Stimulated activated CD8-positive, alpha-beta memory T cell treated with anti-CD3 and anti-CD28 coated beads, Interleukin-4, amount 100 ng/mL, for 24 hours (primary cell): ENCODE measurements at regions not wholly inside any gene's neighbourhood (a gene's known extent, or its start where the extent isn't known, plus 50 kb on each side); places are given as distances from the start of the nearest gene placed in this dataset.
"Not testable (repeated sequence)": the region's sequence is repeated elsewhere in the genome, so short reads cannot be mapped to it uniquely, and the experiment has no call there.

Experiments used
- DNase-seq: peaks from one replicate; pipeline ENCODE4 v3.0.0-alpha.2; 2020; ENCODE audit warnings: low read depth

DNA sequence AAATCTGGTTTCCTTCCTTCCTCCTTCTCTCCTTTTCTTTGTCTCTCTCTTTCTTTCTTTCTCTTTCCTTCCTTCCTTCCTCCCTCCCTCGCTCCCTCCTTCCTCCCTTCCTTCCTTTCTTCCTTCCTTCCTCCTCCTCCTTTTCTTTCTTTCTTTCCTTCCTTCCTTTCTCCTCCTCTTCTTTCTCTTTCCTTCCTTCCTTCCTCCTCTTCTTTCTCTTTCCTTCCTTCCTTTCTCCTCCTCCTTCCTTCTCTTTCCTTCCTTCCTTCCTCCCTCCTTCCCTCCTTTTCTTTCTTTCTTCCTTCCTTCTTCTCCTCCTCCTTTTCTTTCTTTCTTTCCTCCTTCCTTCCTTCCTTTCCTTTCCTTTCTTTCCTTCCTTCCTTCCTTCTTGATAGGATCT is 61.2 kb downstream of the VIP start:
- DNase-seq: no peak

GRCh38 chr6:152815230-152815872 is 64.8 kb downstream of the VIP start:
- DNase-seq: no peak

DNA sequence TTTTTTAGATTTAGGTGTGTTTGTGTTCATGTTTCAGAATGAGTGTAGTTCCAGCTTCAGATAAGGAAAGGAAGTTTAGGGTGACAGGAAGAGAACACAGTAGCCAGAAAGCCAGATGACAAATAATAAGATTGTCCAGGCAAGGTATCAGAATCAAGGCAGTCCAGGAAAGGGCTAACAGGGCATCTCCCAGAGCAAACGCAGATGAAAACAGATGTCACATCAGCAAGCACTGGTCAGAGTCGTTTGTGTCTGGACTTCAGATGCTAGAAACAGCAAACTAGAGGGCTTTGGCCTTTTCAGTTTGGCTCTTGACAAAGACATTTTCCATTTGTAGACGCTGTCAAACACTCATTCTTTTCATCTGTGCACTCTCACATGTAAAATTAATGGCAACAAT is 65.5 kb downstream of the VIP start:
- no peak for DNase-seq

DNA sequence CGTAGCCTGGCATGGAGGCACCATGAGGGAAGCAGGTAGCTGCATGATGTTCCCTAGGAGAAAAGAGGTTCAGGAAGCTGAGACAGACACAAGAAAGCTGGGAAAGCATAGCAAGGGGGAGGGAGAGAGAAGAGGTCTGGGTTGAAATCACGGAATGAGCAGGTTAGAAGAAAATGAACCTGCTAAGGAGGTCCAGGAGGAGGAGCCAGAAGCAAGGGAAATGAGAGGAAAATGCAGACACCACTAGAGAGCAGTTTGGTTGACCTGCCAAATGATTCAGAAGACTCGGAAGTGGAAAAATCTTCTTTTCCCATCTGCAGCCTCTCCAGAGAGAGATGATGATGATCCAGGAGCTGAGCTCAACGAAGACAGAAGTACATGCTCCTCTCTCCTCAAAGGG is 70.9 kb downstream of the VIP start:
- DNase-seq: no peak

DNA sequence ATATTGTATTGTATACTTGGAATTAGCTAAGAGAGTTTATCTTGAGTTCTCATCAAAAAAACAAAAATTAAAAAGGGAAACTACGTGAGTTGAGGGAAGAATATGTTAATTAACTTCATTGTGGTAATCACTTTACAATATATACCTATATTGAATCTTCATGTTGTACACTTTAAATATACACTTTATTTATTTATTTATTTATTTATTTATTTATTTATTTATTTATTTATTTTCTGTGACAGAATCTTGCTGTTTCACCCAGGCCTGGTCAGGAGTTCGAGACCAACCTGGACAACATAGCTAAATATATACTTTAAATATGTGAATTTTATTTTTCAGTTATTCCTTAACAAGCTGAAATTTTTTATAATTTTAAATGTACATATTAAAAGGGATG is 74.1 kb downstream of the VIP start:
- no peak for DNase-seq

DNA sequence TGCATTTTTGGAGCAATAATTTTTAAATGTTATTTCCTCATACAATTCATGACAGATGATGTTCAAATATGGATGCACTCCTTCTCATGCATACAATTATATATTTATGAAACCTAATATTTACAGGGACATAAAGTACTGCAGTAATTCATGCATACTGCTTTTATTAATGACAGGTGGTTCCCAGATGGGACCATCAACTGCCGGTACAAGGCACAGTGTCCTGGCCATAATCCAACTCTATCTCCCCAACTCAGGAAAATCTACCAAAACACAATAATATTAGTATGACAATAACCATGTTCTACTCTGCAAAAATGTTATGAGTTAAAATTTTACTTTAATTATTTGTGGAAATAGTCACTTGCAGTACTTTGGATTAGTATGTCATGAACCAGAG is 77.8 kb downstream of the VIP start:
- DNase-seq: no peak

- not testable (repeated sequence) for DNase-seq
These were observed 83.8 kb downstream of the VIP start for GRCh38 chr6:152834366-152834765.

DNA sequence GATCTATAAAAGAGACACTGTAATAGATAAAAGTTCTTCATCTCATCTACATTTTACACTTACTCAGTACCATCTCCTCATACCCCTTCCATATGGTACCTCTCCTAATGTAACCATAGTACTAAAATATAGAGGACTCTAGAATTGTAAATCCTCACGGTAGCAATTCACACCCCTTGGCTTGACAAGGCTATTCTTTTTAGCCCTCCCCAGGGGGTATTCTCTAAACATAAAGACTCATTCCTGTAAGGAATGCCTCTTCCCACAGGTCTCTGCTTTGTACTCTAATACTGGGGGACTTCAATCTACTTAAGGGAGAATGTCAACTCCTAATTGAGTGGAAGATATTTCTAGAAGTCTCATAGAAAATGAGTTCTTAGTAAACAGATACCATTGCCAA is 85.9 kb downstream of the VIP start:
- DNase-seq: no peak

GRCh38 chr6:152845421-152845820 is 94.8 kb downstream of the VIP start:
- DNase-seq: no peak

- no peak for DNase-seq
These were observed 96.2 kb downstream of the VIP start for GRCh38 chr6:152846825-152847224.

DNA sequence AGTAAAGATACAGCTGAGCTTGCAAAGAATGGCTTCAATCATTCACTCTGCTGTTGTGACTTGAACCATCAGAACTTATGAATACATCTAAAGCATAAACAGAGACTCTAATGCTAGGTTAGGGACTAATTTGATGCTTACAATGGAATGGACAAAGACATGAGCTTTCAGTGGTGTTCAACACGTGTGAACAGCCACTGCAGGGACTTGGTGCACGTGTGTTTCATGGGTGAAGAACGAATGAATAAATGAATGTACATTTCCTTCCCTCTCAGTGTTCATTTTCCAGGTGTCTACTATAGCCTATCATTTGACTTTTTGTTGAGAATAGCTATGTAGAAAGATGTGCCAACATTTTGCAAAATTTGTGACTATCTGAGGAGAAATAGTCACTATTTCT is 98.3 kb downstream of the VIP start:
- DNase-seq: no peak

DNA sequence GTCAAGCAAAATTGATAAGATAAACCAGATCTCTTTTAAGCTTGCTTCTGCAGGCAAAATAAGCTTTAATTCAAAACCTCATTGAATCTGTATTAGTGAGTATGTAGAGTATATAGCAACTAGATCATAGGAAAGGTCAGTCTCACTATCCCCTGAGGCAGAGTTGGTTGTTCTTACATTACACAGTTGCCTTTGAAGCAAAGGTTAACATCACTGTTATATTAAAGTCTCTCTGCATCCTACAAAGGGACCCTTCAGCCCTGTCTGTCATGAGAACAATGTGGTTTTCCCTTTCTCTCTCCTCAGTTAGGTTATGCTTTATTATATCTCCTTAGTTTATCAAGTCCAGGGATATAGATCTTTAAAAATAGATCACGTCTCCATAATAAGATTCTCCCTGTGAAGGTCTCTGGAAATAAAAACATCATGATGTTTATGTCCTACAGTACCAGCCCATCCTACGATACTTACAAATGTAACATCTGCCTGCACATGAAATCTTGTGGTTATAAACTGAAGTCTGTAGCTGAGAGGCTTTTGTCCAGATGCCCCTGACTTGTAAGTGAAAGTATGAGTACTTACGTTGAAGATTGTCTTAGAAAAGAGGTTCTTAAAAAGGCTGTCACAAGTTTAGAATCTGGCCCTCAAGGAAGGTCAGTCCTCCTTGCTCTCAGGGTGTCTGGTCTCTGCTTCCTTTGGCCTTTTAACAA is 103.6 kb downstream of the VIP start:
- DNase-seq: no peak

- DNase-seq: no peak
These were observed 107.5 kb downstream of the VIP start for GRCh38 chr6:152858141-152858540.

DNA sequence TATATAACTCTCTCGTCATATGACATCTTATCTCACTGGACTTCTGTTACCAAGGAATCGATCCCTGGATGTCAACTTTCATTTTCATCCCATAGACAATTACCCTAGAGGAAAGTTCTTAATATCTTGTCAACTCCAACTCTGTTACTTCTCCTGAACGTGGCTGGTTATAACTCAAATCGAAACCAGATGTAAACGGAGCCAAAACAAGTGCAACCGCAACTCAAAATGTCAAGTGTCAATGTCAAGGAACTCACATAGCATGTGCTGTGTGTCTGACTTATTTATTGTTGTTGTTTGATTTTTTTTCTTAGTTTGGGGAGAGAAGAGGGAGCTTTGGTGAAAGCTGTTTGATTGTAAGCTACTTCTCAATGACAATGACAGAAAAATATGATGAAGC is 108.6 kb downstream of the VIP start:
- DNase-seq: no peak

DNA sequence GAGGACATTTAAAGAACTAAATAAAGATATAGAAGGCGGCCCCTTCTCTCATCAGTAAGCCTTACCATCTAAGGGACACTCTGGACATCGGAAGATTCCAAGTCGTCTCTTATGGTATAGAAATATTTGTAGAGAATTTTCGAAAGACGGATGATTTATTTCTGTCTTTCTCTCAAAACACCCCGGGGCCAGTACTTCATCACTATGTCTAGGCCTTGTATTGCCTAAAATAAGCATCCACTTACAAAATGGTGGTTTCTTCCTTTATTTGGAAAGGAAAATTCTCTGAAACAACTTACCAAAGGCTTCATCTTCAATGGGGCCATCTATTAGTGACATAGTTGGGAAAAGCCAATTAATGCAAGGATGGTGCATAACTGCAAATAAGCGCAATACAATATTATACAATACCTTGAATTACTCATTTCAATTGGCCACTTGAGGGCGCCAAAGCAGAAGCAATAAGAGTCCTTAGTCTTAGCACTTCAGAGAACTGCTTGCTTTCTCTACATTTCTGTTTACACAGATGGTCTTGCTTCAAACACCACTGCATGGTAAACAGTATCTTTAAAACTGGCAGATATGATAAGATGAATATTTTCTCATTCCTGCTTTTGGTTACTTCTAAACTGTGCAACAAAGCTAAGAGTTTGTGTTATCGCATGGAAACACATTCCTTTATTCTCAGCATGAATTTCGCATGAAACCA is 113.2 kb downstream of the VIP start:
- DNase-seq: peak; percentile 30

- DNase-seq: no peak
These were observed 108.6 kb downstream of the FBXO5 start for GRCh38 chr6:152874267-152874666.

DNA sequence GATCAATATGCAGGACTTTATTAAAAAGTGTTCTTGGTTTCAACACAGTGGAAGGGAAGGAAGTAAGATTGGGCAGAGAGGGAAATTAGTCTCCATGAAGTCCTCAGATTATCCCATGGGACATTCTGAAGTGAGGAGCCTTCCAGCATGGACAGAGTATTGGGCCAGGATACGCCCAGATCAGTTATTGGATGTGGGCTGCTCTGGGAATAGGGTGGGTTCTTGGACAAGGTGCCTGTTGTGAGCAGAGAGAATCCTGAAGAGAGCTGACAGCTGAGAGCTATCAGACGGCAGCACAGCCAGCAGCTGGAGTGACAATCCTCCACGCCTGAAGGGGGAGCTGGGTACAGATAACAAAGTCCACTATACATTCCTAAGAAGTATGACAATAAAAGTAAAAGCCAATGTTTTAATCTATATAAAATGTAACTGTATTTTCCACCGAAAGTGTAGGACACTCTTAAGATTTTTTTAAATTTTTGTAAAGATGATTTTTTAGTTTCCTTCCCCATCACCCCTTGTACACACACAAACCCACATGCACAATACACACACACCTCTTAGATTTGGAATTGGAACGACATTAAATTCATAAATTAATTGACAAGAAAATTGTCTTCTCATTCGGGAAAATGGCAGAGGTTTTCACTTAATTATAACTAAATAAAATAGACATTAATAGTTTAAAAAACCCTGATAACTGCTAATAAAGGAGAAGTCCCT is 107.8 kb downstream of the FBXO5 start:
- DNase-seq: no peak

GRCh38 chr6:152879681-152880080 is 103.2 kb downstream of the FBXO5 start:
- no peak for DNase-seq

GRCh38 chr6:152893187-152893586 is 89.7 kb downstream of the FBXO5 start:
- DNase-seq: no peak

- DNase-seq: no peak
These were observed 85.9 kb downstream of the FBXO5 start for GRCh38 chr6:152896923-152897322.

- peak; percentile 60 for DNase-seq
These were observed 84.9 kb downstream of the FBXO5 start for GRCh38 chr6:152897807-152898399.

- no peak for DNase-seq
These were observed 78.2 kb downstream of the FBXO5 start for GRCh38 chr6:152904678-152905077.
